Activated CD8-positive, alpha-beta memory T cell treated with anti-CD3 and anti-CD28 coated beads, Interleukin-2, amount 10 ng/mL, durations not matched to agents 7 days and 5 days (primary cell): ENCODE measurements at regions not wholly inside any gene's neighbourhood (a gene's known extent, or its start where the extent isn't known, plus 50 kb on each side); places are given as distances from the start of the nearest gene placed in this dataset.
"Not testable (repeated sequence)": the region's sequence is repeated elsewhere in the genome, so short reads cannot be mapped to it uniquely, and the experiment has no call there.

ENCODE experiments used
- ATAC-seq: fragments of 150-1000 bp; cut with Tn5 transposase; one replicate; pipeline ENCODE4 v1.10.0; 2021; ENCODE audit warnings: moderate library complexity
- CTCF ChIA-PET: fragments of 350-600 bp; sonication (Branson Sonifier 250); formaldehyde crosslinking; loops from one replicate; lab custom pipeline; 2021; ENCODE audit warnings: antibody characterized with exemption; lab: Charles Lee
- DNase-seq: peaks from one replicate; pipeline ENCODE4 v3.0.0-alpha.2; 2020
- H3K27ac Mint-ChIP-seq: one replicate; pipeline ENCODE4 v1.8.0; 2021; ENCODE audit warnings: mild to moderate bottlenecking, mixed read lengths
- H3K27me3 Mint-ChIP-seq: one replicate; pipeline ENCODE4 v1.8.0; 2021; ENCODE audit warnings: mixed read lengths
- H3K36me3 Mint-ChIP-seq: one replicate; pipeline ENCODE4 v1.8.0; 2021; ENCODE audit warnings: mild to moderate bottlenecking, mixed read lengths
- H3K4me1 Mint-ChIP-seq: one replicate; pipeline ENCODE4 v1.8.0; 2021; ENCODE audit warnings: mixed read lengths
- H3K4me3 Mint-ChIP-seq: one replicate; pipeline ENCODE4 v1.8.0; 2021; ENCODE audit warnings: mild to moderate bottlenecking, moderate library complexity, mixed read lengths
- H3K9me3 Mint-ChIP-seq: one replicate; pipeline ENCODE4 v1.8.0; 2022; ENCODE audit warnings: low read depth, mixed read lengths

DNA sequence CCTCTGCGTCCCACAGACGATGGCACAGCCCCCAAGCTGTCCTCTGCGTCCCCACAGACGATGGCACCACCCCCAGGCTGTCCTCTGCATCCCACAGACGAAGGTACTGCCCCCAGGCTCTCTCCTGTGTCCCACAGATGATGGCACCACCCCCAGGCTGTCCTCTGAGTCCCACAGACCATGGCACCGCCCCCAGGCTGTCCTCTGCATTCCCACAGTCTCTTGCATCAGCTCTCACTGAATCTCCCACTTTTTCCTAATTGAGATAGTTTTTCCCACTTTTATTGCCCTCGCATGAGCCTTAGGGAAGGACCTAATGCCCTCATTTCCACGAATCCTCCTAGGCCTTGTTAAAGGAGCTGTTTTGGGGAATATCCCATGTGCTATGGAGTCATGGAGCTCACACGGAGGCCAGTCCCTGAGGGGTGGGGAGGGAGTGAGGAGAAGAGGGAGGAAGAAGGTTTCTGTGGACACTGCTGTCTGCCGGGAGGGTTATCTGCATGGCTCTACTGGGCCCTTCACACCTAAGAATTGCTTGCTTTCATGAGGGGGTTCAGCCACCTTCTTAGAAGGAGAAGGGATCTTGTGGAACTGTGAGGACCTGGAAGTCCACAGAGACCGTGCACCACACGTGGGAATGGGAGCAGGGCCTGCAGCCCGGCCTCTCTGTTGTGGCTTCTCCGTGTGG is 58.2 kb upstream of the PTCH1 start:
- no peak for ATAC-seq
- no peak overlapping the region for H3K27ac Mint-ChIP-seq
- H3K36me3 Mint-ChIP-seq, result no peaks in the 10 kb centered on the region
- peaks cover 39% of the 10 kb centered on the region for H3K27me3 Mint-ChIP-seq
- no peak overlapping the region for H3K4me3 Mint-ChIP-seq
- no peak for DNase-seq
- CTCF ChIA-PET, result no interaction called here
- peaks cover 12% of the 10 kb centered on the region for H3K4me1 Mint-ChIP-seq
- H3K9me3 Mint-ChIP-seq, result no peaks in the 10 kb centered on the region

DNA sequence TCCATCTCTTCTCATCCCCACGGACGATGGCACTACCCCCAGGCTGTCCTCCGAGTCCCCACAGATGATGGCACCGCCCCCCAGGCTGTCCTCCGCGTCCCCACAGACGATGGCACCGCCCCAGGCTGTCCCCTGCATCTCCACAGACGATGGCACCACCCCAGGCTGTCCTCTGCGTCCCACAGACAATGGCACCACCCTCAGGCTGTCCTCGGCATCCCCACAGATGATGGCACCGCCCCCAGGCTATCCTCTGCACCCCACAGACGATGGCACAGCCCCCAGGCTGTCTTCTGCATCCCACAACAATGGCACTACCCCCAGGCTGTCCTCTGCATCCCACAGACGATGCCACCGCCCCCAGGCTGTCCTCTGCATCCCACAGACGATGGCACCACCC is 57.4 kb upstream of the PTCH1 start:
- Mint-ChIP-seq H3K4me3 (no peak overlapping the region), H3K27me3 (peaks cover 39% of the 10 kb centered on the region), H3K27ac (no peak overlapping the region), H3K4me1 (peaks cover 17% of the 10 kb centered on the region), H3K9me3 (no peaks in the 10 kb centered on the region), H3K36me3 (no peaks in the 10 kb centered on the region)
- ATAC-seq (no peak), DNase-seq (peak; percentile 44)
- CTCF ChIA-PET, result no interaction called here

DNA sequence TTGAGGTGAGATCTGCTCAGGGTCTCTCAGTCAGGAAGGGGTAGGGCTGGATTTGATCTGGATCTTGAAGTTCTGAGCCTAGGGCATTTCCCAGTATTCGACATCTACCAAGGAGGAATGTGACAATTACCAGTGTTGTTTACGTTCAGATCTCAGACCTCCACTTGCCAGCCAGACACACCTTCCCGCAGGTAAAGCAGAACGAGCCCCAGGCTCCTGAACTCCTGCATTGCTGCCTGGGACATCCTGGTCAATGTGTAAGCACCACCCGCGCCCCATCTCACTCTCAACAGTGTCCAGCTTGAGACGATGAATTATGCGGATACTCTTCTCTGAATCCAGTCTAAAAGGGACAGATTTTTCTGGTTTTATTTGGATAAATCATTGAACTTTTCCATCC is 56.7 kb upstream of the PTCH1 start:
- DNase-seq (no peak), ATAC-seq (no peak)
- no peak overlapping the region for H3K27ac Mint-ChIP-seq
- peaks cover 41% of the 10 kb centered on the region for H3K27me3 Mint-ChIP-seq
- CTCF ChIA-PET, result interaction anchor here (0.5 kb wide), 1 partner anchor 198 kb away, joined by 3 read pairs; no protein-coding TSS in a partner anchor
- no peaks in the 10 kb centered on the region for H3K9me3 Mint-ChIP-seq
- H3K36me3 Mint-ChIP-seq, result no peaks in the 10 kb centered on the region
- H3K4me1 Mint-ChIP-seq, result peaks cover 17% of the 10 kb centered on the region
- no peak overlapping the region for H3K4me3 Mint-ChIP-seq

DNA sequence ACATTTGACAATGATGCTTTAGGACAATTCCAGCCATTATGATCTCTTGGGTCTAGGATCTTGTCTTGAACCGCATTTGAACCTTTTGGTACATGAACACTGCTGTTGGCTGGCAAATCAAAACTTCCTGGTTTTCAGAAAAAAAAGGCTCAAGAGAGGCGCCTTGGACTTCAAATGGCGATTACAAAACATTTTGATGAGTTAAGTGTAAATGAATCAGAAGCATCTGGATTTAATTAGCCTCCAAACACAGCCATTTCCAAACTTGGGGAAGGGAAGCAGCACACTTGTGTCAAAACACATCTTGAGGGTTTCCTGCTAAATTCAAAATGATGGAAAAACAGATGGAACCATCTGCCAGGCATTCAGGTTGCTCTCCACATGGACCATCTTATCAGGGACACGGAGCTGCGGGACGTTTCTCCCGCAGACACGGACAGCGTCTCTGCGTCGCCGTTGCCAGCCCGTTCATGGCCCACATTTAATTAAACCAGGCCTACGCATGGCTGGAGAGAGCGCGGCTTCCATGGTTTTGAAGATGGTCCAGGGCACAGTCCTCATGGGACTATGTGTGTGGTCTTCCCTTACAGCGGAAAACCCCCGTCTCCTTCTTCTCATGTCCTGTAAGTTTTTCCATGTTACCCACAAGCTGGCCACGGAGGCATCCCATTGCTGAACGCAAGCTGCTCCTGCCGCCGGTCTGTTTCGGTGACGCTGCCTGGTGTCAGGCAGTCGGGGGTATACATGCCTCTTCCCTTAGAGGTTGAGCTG is 55.8 kb upstream of the PTCH1 start:
- ATAC-seq, result no peak
- CTCF ChIA-PET, result no interaction called here
- peaks cover 17% of the 10 kb centered on the region for H3K4me1 Mint-ChIP-seq
- DNase-seq, result no peak
- no peaks in the 10 kb centered on the region for H3K36me3 Mint-ChIP-seq
- H3K27ac Mint-ChIP-seq, result no peak overlapping the region
- peaks cover 41% of the 10 kb centered on the region for H3K27me3 Mint-ChIP-seq
- H3K4me3 Mint-ChIP-seq, result no peak overlapping the region
- H3K9me3 Mint-ChIP-seq, result no peaks in the 10 kb centered on the region

DNA sequence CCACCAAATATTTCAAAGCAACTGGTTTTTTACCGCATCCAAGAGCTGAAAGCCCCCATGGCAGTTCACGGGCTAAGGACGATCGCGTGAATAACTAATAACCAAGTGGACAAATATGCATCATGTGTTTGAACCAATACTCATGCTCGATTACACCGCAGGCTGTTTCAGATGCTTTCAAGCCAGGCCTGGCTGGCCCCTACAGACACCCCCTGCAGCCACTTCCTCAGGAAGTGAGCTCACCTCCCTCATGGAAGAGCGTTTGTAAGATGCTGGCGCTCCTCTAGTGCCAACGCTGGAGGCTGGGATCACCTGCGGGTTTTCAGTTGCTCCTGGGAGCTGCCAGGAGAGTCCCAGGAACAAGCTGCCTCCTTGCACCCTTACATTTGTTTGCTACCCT is 53.9 kb upstream of the PTCH1 start:
- Mint-ChIP-seq H3K4me1 (peaks cover 17% of the 10 kb centered on the region), H3K4me3 (no peak overlapping the region)
- ATAC-seq, result no peak

DNA sequence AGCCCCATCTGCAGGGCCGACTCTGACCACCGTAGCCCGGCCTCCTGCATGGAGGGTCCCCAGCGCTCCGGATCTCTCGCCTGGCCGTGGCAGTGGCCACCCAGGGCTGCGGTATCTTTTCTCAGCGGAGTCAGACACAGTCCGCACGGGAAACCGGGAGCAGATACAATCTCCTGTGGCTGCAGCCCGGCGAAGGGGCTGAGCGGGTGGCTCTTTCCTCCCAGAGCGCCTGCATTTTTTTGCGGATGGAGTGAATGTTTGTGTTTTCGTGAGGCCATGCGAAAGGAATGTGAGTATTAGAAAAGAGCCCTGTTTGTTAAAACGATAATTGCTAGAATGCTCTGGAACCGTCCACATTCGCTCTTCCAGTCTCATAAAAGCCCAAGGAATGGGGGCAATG is 53.4 kb upstream of the PTCH1 start:
- no peak overlapping the region for H3K27ac Mint-ChIP-seq
- CTCF ChIA-PET, result no interaction called here
- H3K36me3 Mint-ChIP-seq, result no peaks in the 10 kb centered on the region
- H3K4me1 Mint-ChIP-seq, result peaks cover 17% of the 10 kb centered on the region
- ATAC-seq (no peak), DNase-seq (no peak)
- no peaks in the 10 kb centered on the region for H3K9me3 Mint-ChIP-seq
- peak overlapping the region; percentile 12 for H3K4me3 Mint-ChIP-seq
- H3K27me3 Mint-ChIP-seq, result peaks cover 39% of the 10 kb centered on the region

More for the DNA sequence above, 53.9 kb upstream of the PTCH1 start:
- no peak for DNase-seq
- Mint-ChIP-seq H3K36me3 (no peaks in the 10 kb centered on the region), H3K9me3 (no peaks in the 10 kb centered on the region), H3K27ac (no peak overlapping the region), H3K27me3 (peaks cover 38% of the 10 kb centered on the region)
- CTCF ChIA-PET, result no interaction called here

DNA sequence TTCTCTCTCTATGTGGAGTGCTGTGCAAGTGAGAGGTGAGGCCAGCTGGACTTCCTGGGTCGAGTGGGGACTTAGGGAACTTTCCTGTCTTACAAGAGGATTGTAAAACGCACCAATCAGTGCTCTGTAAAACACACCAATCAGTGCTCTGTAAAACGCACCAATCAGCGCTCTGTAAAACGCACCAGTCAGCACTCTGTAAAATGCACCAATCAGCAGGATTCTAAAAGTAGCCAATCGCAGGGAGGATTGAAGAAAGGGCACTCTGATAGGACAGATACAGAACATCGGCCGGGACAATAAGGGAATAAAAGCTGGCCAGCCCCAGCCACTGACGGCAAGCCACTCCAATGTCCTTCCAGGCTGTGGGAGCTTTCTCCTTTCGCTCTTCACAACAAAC is 52.0 kb upstream of the PTCH1 start:
- H3K4me1 Mint-ChIP-seq, result peaks cover 17% of the 10 kb centered on the region
- CTCF ChIA-PET, result interaction anchor here (0.6 kb wide), 1 partner anchor 17 kb away, joined by 3 read pairs; no protein-coding TSS in a partner anchor
- not testable (repeated sequence) for H3K27ac Mint-ChIP-seq, H3K9me3 Mint-ChIP-seq, H3K36me3 Mint-ChIP-seq, DNase-seq, H3K4me3 Mint-ChIP-seq, ATAC-seq
- peaks cover 43% of the 10 kb centered on the region for H3K27me3 Mint-ChIP-seq
